GM12873 (cell line): ENCODE measurements at regions not wholly inside any gene's neighbourhood (a gene's known extent, or its start where the extent isn't known, plus 50 kb on each side); places are given as distances from the start of the nearest gene placed in this dataset.

Source experiments
- CTCF ChIP-seq: IDR thresholded peaks from 2 replicates; pipeline ENCODE4 v1.5.1; 2012; ENCODE audit warnings: low read depth, mild to moderate bottlenecking, moderate library complexity, low read length, control low read depth; ENCODE audit not compliant: insufficient read depth; ENCODE audit errors: missing control alignments

DNA sequence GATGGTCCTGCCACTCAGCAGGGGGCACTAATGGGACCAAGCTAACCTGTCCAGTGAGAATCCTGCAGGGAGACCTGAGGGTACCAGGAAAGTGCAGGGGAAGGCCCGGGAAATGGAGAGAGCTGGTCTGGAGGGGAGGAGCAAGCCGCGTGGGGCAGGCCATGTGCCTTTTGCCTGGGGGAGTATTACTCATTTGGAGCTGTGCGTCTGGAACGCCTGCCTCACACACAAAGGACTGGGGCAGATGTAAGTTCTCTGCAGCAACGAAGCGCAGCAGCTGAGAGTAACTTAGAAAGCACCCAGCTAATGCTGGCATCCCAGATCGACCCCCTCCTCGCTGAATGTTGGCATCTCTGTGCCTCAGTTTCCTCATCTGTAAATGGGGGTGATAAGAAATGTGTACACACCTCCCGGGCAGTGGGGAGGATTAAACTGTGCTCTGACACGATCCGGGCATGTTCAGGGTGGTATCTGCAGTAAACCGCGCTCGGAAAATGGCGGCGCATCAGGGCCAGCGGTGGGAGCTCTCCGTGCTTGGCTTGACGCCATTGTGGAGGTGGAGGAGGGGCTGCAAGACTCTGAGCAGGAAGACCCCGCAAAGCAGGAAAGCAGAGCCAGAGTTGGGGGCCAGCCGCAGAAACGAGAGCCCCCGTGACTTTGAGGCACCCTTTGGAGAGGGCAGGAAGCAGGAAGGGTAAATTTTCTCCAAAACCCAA is 212.5 kb downstream of the NPHP4 start:
- TF ChIP-seq CTCF: no peak

DNA sequence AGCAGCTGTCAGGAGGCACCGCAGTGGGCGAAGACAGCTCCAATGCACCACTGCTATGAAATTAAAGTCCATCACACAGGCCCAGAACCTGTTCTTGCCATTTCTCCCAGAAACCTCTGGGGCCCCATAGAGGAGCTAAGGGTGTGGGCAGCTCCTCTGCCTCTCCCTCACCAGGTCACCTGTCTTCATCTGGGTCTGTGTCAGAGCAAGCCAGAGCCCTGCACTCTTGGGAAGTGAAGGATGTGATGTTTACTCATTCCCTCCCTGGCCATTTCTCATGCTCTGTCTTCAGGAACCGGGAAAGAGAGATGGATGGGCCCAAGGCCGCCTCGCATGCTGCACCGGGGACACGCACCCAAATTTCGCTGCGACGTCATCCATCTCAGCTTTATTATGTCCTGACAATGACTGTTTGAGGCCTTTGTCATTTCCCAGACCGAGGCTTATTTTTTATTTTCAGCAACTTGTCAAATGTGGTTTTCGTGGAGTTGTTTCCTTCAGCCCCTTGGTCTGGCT is 216.1 kb downstream of the NPHP4 start:
- no peak for TF ChIP-seq CTCF

GRCh38 chr1:5774019-5774418 is 218.2 kb downstream of the NPHP4 start:
- TF ChIP-seq CTCF: no peak

DNA sequence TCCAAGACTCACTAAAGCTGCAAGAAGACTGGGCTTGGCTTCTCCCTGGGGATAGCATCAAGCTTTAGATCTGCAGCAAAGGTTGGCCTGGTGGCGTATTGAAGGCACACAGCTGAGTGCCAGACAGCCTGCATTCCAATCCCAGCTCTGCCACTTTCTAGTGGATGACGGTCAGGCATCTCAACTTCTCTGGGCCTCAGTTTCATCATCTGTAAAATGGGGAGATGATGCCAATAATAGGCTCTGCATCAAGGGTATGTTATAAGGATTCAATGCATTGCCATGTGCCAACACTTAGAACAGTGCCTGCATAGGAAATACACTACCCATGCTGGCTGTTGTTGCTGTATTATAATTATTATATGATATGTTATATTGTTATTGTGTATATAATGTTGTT is 220.4 kb downstream of the NPHP4 start:
- TF ChIP-seq CTCF: no peak

DNA sequence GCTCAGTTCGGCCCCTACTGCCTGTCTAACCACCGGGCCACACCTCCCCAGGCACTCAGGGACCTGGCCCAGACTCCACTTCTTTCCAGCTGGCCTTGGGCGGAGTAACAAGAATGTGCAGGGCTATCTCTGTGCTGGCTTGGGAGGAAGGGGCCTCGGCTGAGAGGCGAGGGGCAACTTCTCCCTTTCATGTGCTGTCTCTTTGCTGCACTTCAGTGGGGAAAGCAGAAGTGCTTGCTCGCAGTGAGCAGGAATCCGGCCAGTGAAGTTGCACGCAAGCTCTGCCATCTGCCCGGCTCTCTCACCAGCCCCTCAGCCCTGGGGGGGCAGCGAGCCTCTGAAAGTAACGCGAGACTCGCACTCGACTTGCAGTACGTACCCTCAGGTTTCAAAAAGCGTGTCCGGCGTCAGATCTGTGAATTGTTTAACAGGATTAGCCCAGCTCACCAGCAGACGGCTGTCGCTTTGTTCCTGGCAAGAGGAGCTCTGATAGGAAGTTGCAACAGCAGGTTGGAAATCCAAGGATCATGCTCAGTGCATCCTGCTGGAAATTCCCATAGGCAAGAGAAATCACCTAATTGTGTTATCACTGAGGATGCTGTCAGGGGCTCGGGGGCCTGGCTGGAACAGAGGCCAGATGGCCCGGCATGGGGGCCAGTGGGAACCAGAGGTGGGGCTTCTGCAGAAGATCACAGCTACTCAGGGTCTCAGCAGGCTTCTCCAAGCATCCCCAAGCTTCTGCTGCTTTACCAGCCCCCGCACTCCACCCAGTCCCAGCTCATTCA is 221.1 kb downstream of the NPHP4 start:
- TF ChIP-seq CTCF: no peak

DNA sequence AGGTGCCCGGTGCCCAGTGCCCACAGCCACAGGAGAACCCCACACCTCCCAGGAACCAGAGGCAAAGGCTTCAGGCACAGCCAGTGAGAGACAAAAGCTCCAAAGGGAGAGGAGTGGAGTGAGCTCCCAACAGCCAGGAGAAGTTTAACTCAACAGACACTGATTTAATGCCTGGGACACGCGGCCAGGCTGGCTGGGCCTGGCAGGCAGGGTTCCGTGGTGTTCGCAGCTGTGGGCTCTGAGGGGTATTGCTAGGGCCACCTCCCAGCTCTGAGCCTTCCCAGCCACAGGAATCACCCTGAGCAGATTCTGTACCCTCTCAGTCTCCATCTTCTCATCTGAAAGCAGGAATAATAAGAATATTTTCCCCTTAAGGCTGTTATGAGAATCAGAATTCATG is 222.5 kb downstream of the NPHP4 start:
- no peak for TF ChIP-seq CTCF

GRCh38 chr1:5769146-5769545 is 223.1 kb downstream of the NPHP4 start:
- TF ChIP-seq CTCF: no peak
